IMR-90 (cell line): ENCODE measurements at regions not wholly inside any gene's neighbourhood (a gene's known extent, or its start where the extent isn't known, plus 50 kb on each side); places are given as distances from the start of the nearest gene placed in this dataset.

Experiments
- BHLHE40 ChIP-seq: fragments of 150-350 bp; IDR thresholded peaks from 2 replicates; pipeline ENCODE4 v1.6.1; 2016; ENCODE audit warnings: mild to moderate bottlenecking, low read depth, low read length
- CHD1 ChIP-seq: IDR thresholded peaks from 2 replicates; pipeline ENCODE4 v1.6.1; 2012; ENCODE audit warnings: low read depth, low read length, improper control_type of control experiment
- CTCF ChIP-seq: conservative IDR thresholded peaks from 2 replicates; pipeline ENCODE4 v1.5.1; 2012; ENCODE audit warnings: mild to moderate bottlenecking, low read depth, low read length, improper control_type of control experiment
- ELK1 ChIP-seq: fragments of 150-350 bp; IDR thresholded peaks from 2 replicates; pipeline ENCODE4 v1.6.1; 2016; ENCODE audit warnings: low read depth, mild to moderate bottlenecking, low read length, moderate library complexity, borderline replicate concordance
- FOS ChIP-seq: fragments of 150-350 bp; IDR thresholded peaks from 2 replicates; pipeline ENCODE4 v1.6.1; 2016; ENCODE audit warnings: low read depth, low read length
- MXI1 ChIP-seq: IDR thresholded peaks from 2 replicates; pipeline ENCODE4 v1.6.1; 2012; ENCODE audit warnings: low read depth, mild to moderate bottlenecking, low read length, moderate library complexity, borderline replicate concordance
- NFE2L2 ChIP-seq: fragments of 150-350 bp; IDR thresholded peaks from 2 replicates; pipeline ENCODE4 v1.6.1; 2016; ENCODE audit warnings: low read depth, mild to moderate bottlenecking, low read length
- POLR2A ChIP-seq: IDR thresholded peaks from 2 replicates; pipeline ENCODE4 v1.6.1; 2012; ENCODE audit warnings: mild to moderate bottlenecking, low read depth, low read length
- RAD21 ChIP-seq: IDR thresholded peaks from 2 replicates; pipeline ENCODE4 v1.6.1; 2012; ENCODE audit warnings: low read length, improper control_type of control experiment
- SMC3 ChIP-seq: fragments of 150-350 bp; IDR thresholded peaks from 2 replicates; pipeline ENCODE4 v1.6.1; 2016; ENCODE audit warnings: low read depth, mild to moderate bottlenecking, antibody characterized with exemption, low read length, moderate library complexity
- USF2 ChIP-seq: fragments of 150-350 bp; IDR thresholded peaks from 2 replicates; pipeline ENCODE4 v1.6.1; 2017; ENCODE audit warnings: mild to moderate bottlenecking, antibody characterized with exemption, low read length, low read depth

GRCh38 chr21:20283836-20284235 is 714.4 kb upstream of the NCAM2 start:
- no peak for TF ChIP-seq CTCF
- no peak for TF ChIP-seq POLR2A
- TF ChIP-seq CHD1 = no peak
- no peak for TF ChIP-seq FOS
- no peak for TF ChIP-seq MXI1
- no peak for TF ChIP-seq RAD21
- no peak for TF ChIP-seq BHLHE40
- TF ChIP-seq ELK1 = no peak
- TF ChIP-seq SMC3 = no peak
- TF ChIP-seq NFE2L2 = no peak
- TF ChIP-seq USF2 = no peak
